Adipocyte (in vitro differentiated cells): ENCODE measurements at regions not wholly inside any gene's neighbourhood (a gene's known extent, or its start where the extent isn't known, plus 50 kb on each side); places are given as distances from the start of the nearest gene placed in this dataset.

Experiments
- DNase-seq: peaks from one replicate; pipeline ENCODE4 v3.0.0-alpha.2; 2015; ENCODE audit warnings: low read depth
- H3K27me3 ChIP-seq: replicated peaks from 2 replicates; pipeline ENCODE4 v1.7.0; 2013; ENCODE audit warnings: mild to moderate bottlenecking, low read length, moderate library complexity; ENCODE audit not compliant: control insufficient read depth, insufficient read depth
- H3K36me3 ChIP-seq: 2 replicates; pipeline ENCODE4 v1.7.0; 2013; ENCODE audit warnings: low read length, mild to moderate bottlenecking, moderate library complexity; ENCODE audit not compliant: control insufficient read depth, insufficient read depth, severe bottlenecking
- H3K4me1 ChIP-seq: 2 replicates; pipeline ENCODE4 v1.7.0; 2013; ENCODE audit warnings: mild to moderate bottlenecking, low read length, moderate library complexity; ENCODE audit not compliant: control insufficient read depth, insufficient read depth
- H3K4me3 ChIP-seq: 2 replicates; pipeline ENCODE4 v1.7.0; 2013; ENCODE audit warnings: mild to moderate bottlenecking, low read length, moderate library complexity
- H3K9ac ChIP-seq: 2 replicates; pipeline ENCODE4 v1.7.0; 2013; ENCODE audit warnings: mild to moderate bottlenecking, low read length, moderate library complexity
- H3K9me3 ChIP-seq: 2 replicates; pipeline ENCODE4 v1.7.0; 2013; ENCODE audit warnings: mild to moderate bottlenecking, low read length, moderate library complexity; ENCODE audit not compliant: control insufficient read depth

GRCh38 chr7:129366-130221, 62.8 kb upstream of the FAM20C start:
- no peaks in the 10 kb centered on the region for H3K36me3 ChIP-seq
- H3K27me3 ChIP-seq: no peaks in the 10 kb centered on the region
- peak; percentile 5 for DNase-seq
- peaks cover 3% of the 10 kb centered on the region for H3K9me3 ChIP-seq
- peak overlapping the region; percentile 70 for H3K4me3 ChIP-seq
- peak overlapping the region; percentile 71 for H3K9ac ChIP-seq
- H3K4me1 ChIP-seq: peaks cover 25% of the 10 kb centered on the region

- Histone ChIP-seq H3K4me3 (peak overlapping the region; percentile 70), H3K36me3 (no peaks in the 10 kb centered on the region), H3K9ac (peak overlapping the region; percentile 71), H3K9me3 (peaks cover 3% of the 10 kb centered on the region), H3K4me1 (peaks cover 25% of the 10 kb centered on the region), H3K27me3 (no peaks in the 10 kb centered on the region)
- DNase-seq: no peak
Measured at GRCh38 chr7:130222-130572, 62.2 kb upstream of the FAM20C start.

GRCh38 chr7:130875-131780, 61.2 kb upstream of the FAM20C start:
- Histone ChIP-seq H3K9ac (peak overlapping the region; percentile 39), H3K4me1 (peaks cover 25% of the 10 kb centered on the region), H3K9me3 (peaks cover 3% of the 10 kb centered on the region), H3K4me3 (no peak overlapping the region), H3K36me3 (no peaks in the 10 kb centered on the region), H3K27me3 (no peaks in the 10 kb centered on the region)
- no peak for DNase-seq

- Histone ChIP-seq H3K4me3 (no peak overlapping the region), H3K9ac (peak overlapping the region; percentile 39), H3K4me1 (peaks cover 25% of the 10 kb centered on the region), H3K9me3 (peaks cover 3% of the 10 kb centered on the region), H3K36me3 (no peaks in the 10 kb centered on the region), H3K27me3 (no peaks in the 10 kb centered on the region)
- no peak for DNase-seq
Measured at GRCh38 chr7:131781-132482, 60.4 kb upstream of the FAM20C start.

- H3K9me3 ChIP-seq: peaks cover under 1% of the 10 kb centered on the region
- no peaks in the 10 kb centered on the region for H3K36me3 ChIP-seq
- peaks cover 25% of the 10 kb centered on the region for H3K4me1 ChIP-seq
- no peak for DNase-seq
- H3K27me3 ChIP-seq: no peaks in the 10 kb centered on the region
- H3K4me3 ChIP-seq: no peak overlapping the region
- no peak overlapping the region for H3K9ac ChIP-seq
Measured at GRCh38 chr7:132899-133298, 59.5 kb upstream of the FAM20C start.

GRCh38 chr7:133470-133869, 58.9 kb upstream of the FAM20C start:
- Histone ChIP-seq H3K9ac (no peak overlapping the region), H3K36me3 (no peaks in the 10 kb centered on the region), H3K27me3 (no peaks in the 10 kb centered on the region), H3K4me1 (peaks cover 25% of the 10 kb centered on the region), H3K4me3 (no peak overlapping the region), H3K9me3 (no peaks in the 10 kb centered on the region)
- DNase-seq: no peak

- DNase-seq: no peak
- H3K4me1 ChIP-seq: peaks cover 25% of the 10 kb centered on the region
- H3K27me3 ChIP-seq: peaks cover 5% of the 10 kb centered on the region
- H3K9ac ChIP-seq: no peak overlapping the region
- H3K9me3 ChIP-seq: no peaks in the 10 kb centered on the region
- no peaks in the 10 kb centered on the region for H3K36me3 ChIP-seq
- H3K4me3 ChIP-seq: no peak overlapping the region
Measured at GRCh38 chr7:134029-134428, 58.3 kb upstream of the FAM20C start.

- Histone ChIP-seq H3K9ac (no peak overlapping the region), H3K27me3 (peaks cover 7% of the 10 kb centered on the region), H3K4me1 (peaks cover 21% of the 10 kb centered on the region), H3K9me3 (no peaks in the 10 kb centered on the region), H3K36me3 (no peaks in the 10 kb centered on the region), H3K4me3 (no peak overlapping the region)
- no peak for DNase-seq
Measured at GRCh38 chr7:134561-135256, 57.7 kb upstream of the FAM20C start.

- H3K9ac ChIP-seq: no peak overlapping the region
- DNase-seq: no peak
Measured at GRCh38 chr7:135257-135653, 57.1 kb upstream of the FAM20C start.

GRCh38 chr7:135731-136645, 56.4 kb upstream of the FAM20C start:
- Histone ChIP-seq H3K9ac (no peak overlapping the region), H3K4me3 (no peak overlapping the region), H3K4me1 (peaks cover 11% of the 10 kb centered on the region), H3K9me3 (no peaks in the 10 kb centered on the region), H3K27me3 (peaks cover 7% of the 10 kb centered on the region), H3K36me3 (no peaks in the 10 kb centered on the region)
- no peak for DNase-seq

More at GRCh38 chr7:135257-135653, 57.1 kb upstream of the FAM20C start:
- Histone ChIP-seq H3K9me3 (no peaks in the 10 kb centered on the region), H3K36me3 (no peaks in the 10 kb centered on the region), H3K4me1 (peaks cover 15% of the 10 kb centered on the region), H3K4me3 (no peak overlapping the region), H3K27me3 (peaks cover 7% of the 10 kb centered on the region)
